Stimulated activated CD8-positive, alpha-beta memory T cell treated with anti-CD3 and anti-CD28 coated beads, Interleukin-2, amount 100 ng/mL, for 48 hours (primary cell): ENCODE measurements at regions not wholly inside any gene's neighbourhood (a gene's known extent, or its start where the extent isn't known, plus 50 kb on each side); places are given as distances from the start of the nearest gene placed in this dataset.

ENCODE experiments used
- DNase-seq, 2 donors: peaks; one replicate each; pipeline ENCODE4 v3.0.0-alpha.2; 2020; ENCODE audit warnings: low read depth in 2 of 2

DNA sequence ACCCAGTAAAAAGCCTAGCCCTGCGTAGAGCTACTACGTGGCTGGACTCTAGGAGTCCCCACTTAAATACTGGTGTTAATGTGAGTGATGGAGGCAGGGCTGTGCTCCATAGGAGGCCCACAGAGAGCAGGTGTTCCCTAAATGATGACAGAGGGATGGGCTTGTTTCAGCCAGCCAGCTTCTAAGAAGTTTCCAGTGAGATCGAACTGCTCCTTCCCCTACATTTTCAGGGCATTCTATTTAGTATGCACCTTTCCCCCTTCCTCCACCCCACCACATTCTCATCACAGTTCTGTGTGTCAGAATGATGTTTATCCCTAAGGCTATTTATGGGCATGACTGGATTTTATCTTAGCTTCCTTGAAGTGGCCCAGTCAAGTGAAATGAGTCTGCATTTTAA lies 213.0 kb downstream of the TRIB2 start:
- no peak for DNase-seq

DNA sequence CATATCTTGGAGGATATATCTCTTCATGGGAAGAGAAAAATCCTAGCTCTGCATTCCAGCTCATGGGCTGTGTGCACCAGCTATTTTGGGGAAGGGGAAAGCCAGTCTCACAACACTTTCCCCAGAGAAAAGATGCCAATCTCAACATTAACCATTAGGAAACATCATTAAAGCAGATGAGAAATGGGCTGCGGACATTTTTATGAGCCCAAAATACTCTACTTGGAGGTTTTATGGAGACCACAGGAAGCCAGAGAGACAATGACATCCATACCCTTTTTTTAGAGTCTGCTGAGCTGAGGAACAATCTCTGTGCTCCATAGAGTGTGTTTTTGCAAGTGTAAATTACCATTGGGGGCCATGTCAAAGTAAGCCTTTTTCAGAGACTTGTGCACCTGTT lies 213.7 kb downstream of the TRIB2 start:
- no peak for DNase-seq

DNA sequence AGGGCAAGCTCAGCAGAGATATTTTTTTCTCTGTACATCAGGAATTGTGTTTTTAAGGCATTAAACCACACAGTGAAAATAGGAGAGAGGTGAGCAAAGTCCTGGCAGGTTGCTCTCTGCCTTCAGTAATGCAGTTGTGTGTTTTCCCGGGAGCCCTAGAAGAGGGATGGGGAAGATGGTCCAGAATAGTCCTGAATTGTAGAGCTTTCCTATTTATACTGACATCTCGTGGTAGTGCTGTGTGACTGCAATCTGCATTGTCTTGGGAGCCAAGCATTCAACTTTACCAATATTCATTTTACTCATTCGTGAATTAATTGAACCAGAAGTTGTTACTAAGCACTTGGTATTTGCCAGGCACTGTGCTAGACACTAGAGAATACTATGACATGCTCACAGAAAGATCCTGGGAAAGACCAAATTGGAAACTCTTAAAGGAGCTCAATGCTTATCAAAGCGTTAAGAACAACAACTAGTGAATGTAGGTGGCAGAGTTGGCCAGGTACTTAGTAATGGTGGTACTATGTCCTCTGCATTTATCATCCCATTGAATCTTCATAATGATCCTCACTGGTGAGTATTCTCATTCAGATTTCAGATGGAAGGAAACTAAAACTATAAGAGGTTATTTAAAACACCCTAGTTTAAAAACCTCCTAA lies 214.6 kb downstream of the TRIB2 start:
- no peak for DNase-seq

DNA sequence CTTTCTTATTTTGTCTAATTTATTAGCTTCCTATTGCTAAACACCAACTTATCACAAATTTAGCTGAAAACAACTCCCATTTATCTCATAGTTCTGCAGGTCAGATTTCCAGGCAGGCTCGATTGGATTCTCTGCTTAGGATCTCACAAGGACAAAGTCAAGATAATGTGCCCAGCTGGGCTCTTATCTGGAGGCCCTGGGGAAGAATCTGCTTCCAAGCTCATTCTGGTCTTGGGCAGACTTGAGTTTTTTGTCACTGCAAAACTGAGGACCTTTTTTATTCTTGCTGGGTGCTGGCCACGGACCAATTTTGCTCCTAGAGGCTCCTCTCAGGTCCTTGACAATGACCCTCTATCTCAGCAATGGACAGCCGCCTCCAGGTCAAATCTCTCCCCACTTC lies 215.5 kb downstream of the TRIB2 start:
- DNase-seq = no peak

DNA sequence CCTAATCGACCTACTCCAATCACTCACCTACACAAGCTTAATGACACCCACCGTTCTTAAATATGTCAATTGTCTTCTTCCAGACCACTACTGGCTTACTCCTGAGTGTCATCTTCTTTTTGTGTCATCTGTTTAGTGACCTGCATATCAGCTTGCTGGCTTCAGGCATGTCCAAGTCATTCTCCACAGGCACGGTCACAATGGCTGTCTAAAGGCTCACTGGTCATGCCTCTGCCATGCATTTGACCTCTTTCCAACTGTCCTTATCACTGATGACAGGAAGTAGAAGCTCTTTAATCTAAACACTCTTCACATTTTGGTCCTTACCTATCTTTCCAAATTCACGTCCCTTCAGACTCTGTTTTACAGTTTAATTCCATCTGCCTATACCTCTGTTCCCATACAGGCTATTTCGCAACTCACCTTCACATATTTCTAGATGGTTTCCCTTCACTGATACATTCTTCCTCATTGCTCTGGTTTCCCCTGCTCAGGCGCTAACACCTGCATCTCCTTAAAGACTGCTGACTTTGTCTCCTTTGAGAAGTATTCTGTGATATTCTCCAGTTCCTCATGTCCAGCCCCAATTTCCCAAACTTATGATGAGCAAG lies 217.5 kb downstream of the TRIB2 start:
- no peak for DNase-seq

DNA sequence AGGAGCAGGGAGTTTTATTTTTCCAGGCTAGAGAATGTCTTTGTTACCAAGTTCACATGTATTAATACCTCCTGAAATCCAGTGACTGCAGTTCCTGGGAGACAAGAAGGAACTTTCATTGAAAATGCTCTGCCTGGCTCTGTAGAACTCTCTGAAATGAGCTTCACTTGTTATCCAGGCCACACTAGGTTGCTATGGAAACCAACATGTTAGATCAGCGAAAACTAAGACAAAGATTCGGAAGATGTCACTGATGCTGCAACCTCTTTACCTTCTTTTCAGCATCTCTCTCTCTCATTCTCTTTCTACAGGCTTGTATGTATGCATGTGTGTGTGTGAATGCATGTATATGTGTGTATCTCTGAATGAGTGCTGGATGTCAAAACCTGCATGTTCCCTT lies 218.5 kb downstream of the TRIB2 start:
- DNase-seq = no peak

DNA sequence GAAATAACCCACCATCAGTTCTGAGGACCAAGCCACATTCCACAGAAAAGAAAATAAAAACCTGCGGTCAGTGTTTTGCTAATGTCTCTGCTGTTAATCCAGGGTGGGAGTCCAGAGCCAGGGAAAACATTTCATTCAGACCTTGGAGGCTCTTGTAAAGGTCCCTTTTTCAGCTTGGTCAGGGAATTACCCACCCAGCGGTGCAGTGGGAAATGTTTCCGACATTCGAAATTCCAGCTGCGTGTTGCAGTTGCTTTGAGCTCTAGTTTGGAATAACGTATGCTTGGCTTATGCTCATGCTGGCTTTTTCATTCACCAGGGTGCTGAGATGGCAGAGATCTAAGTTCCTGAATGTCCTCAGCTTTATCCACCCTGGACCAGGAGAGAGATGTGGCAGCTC lies 219.1 kb downstream of the TRIB2 start:
- no peak for DNase-seq

DNA sequence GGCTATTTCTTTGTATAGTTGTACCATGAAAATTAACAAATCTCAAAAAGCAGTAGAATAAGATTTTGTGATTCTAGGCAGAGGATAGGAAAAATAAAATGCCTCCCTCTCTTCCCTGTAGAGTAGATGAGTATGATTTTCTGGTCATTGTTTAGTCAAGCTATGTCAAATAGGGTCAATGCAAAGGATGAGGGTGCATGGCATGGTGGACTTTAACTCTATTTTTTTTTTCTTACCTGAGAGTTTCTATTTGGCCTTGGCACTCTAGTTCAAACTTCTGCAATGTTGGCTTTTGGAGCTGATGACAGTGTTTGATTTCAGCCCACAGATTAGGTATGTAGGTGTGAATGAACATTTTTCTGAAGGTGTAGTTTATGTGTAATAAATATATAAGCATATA lies 224.5 kb downstream of the TRIB2 start:
- no peak for DNase-seq

DNA sequence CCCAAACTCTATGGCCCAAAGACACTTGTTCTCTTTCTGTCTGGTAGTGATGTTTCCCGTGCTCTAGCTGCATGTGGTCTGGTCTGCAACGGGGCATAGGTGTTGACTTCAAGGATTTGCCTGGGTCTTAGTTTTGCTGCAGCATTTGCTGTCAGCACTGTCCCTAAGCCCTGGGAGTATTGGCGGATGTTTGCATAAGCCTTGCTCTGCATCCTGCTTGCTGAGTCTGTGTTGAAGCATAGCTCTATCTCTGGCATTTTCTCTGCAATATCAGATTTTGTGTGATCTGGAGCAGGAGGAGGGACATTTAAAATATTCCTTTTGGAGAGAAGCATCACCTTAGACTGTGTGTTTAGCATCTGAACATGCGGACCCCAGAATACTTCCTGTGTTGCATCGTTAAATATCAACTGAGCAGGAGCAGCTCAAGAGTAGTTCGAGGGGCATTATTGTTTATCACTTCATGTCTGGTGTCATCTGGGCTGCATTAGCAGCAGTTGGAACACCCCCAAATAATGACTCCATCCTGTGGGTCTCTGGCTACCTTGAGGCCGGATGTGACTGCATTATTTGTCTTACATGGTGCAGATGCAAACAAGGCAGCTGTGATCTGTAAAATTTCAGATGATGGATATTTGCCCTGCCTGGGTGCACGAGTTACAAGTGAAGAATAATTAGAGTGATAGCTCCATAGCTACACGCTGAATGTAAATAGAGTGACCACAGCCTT lies 231.7 kb downstream of the TRIB2 start:
- DNase-seq = no peak

DNA sequence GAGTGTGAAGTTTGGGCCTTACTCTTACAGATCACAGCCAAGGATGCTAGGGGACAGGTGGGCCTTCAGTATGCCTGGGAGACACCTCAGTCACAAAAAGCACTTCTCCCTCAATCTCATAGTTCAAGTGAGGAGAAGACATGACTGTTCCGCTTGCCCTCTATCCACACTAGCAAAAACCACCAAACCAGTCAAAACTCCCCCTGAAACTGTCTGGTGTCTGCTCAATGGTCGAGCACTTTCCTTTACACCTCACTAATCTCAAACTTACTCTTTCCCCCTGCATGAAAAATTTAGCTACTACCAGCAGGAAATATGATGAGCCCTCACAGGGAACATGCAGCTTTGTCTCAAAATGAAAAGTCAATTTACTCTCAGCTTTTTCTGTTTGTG lies 232.2 kb downstream of the TRIB2 start:
- no peak for DNase-seq

DNA sequence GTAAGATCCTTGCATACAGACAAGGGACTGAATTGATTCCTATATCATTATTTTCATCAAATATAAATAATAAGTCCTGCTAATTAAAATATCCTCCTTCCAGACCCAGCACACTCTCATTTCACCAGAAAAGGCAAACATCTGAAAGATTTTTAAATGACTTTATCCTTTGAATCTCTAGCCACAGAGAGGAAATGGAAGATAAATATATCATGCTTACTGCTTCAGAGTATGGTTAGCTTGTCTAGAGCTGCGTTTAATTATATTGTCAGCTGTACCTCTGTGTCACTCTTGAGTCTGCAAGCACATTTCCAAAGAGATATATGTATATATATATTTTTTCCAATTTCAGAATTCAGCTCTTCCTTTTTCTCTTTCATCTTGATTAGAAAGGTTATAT lies 232.7 kb downstream of the TRIB2 start:
- no peak for DNase-seq

DNA sequence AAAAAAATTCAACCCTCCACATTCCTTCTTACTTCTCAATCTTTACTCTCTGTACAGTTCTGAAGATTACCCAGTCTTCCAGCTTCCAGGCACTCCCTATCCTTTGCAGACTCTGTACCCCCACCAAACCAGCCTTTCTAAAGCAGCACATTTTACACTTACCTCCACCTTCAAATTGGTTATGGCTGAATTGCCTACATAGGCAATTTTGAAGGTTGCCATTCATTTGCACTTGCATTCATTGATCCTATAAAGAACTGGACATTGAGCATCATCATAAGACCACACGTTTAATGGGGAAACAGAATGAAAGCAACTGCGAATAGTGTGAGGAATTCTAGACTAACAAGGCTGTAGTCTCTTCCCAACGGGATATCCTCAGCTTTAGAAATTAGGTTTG lies 233.4 kb downstream of the TRIB2 start:
- no peak for DNase-seq

DNA sequence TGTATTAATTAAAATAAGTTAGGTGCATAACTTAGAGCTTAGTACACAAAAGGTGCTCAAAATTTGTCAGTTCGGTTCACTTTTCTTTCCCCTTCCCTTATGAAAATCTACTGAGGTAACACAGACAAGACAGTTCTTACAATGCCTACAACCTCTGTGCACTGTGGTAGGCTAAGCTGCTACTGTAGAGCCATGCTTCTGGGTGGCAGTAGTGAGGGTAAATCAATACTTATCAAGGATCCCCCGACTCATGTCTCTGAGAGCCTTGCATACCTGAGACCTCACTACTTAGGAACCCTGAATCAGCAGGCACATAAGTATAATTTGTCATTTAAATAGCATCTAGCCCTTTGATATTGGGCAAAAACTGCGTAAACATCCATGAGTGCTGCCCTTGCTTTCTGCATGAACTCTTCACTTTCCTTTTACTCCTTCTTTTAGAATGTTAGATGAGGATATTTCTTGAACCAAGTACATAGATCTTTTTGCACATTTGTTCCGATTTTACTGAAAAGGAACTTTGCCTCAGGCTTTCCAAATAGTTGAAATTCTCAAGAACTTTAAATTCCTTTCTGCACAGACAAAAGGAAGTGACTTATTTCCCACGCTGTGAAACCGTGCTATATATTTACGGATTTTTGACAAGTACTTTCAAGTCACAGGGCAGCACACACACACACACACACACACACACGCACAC lies 234.4 kb downstream of the TRIB2 start:
- DNase-seq = no peak

DNA sequence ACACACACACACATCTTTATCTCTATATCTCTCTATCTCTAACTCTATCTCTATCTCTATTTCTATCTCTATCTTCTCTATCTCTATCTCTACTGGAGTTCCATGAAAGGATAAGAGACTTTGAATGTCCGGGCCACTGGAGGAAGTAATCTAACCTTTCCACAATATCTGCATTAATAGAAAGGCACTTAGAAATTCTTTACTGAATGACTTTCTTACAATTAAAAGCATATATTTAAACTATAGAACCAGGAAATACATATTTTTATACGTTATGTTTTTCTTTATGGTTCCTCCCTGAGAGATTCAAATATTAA lies 234.9 kb downstream of the TRIB2 start:
- no peak for DNase-seq

DNA sequence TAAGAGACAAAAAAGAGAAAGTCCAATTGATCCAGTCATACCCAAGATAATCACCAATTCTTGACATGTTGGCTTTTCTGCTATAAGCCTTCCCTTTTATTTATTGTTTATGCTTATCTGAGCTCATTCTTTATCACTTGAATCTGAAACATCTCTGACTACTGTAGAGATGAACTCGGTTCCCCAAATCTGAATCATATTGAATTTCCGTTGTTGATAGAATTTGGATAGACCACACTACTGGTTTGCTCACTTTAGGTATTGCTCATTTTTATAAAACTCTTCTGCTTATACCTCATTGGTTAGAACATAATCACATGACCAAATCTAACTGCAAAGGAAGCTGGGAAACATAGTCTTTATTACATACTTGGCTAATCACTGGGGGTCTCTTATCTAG lies 236.9 kb downstream of the TRIB2 start:
- DNase-seq = no peak

DNA sequence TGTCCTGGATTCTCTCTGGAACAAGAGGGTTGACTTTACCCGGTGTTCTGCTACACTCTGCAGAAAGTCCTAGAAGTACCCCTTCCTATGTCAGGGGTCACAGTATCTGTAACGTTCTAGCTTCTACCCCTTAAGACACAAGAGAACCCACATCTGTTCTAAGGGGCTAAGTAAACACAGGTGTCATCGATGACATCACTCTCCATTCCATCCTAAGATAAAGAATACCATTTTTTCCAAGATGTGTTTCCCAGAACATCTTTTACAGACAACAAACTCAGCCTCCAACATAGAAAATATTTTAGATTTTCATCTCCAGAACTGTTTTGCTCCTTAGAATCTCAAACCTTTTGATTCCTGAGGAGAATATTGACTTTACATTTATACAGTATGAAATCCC lies 239.1 kb downstream of the TRIB2 start:
- no peak for DNase-seq

DNA sequence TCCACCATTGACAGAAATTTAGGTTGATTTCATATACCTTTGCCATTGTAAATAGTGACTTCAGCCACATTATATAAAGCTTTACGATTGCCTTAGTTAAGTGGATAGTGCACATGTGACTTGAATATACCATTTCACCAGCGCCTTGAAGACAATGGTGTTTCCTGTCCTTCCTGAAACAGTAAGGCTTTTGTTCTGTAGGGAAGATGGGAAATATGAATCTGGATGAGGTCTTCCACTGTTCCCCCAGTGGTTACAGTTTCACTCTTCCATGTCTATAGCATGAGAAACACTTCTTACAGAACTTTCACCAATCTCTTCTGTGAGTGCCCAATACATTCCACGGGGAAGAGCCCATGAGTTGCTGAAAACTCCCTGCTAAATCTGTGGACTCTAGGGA lies 240.5 kb downstream of the TRIB2 start:
- DNase-seq = no peak

DNA sequence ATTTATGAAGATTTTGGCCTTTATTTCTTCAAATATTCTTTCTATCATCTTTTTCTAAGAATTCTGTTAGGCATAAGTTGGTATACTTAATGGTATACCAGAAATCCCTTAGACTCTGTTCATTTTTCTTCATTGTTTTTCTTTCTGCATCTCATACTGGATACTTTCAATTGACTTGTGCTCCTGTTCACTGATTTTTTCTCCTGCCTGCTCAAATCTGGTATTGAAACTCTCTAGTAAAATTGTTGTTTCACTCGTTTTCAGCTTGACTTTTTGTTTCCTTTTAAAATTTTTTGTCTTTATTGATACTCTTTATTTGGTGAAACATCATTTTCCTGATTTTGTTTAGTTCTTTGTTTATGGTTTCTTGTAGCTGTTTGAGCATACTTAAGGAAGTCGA lies 243.2 kb downstream of the TRIB2 start:
- no peak for DNase-seq

DNA sequence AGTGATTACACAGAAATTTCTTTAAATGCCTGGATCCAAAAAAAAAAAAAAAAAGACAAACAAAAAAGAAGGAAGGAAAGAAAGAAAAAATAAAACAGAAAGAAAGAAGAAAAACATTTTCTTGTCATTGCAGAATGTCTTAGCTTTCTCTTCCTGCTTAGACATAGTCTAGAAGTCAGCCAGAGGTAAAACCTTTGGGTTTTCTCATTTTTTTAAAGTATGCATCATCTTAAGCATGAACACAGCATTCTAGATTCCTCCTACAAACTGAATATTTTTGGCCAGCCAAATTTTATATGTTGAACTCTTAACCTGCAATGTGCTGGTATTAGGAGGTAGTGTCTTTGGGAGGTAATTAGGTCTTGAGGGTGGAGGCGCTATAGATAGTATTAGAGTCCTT lies 243.9 kb downstream of the TRIB2 start:
- DNase-seq = no peak

DNA sequence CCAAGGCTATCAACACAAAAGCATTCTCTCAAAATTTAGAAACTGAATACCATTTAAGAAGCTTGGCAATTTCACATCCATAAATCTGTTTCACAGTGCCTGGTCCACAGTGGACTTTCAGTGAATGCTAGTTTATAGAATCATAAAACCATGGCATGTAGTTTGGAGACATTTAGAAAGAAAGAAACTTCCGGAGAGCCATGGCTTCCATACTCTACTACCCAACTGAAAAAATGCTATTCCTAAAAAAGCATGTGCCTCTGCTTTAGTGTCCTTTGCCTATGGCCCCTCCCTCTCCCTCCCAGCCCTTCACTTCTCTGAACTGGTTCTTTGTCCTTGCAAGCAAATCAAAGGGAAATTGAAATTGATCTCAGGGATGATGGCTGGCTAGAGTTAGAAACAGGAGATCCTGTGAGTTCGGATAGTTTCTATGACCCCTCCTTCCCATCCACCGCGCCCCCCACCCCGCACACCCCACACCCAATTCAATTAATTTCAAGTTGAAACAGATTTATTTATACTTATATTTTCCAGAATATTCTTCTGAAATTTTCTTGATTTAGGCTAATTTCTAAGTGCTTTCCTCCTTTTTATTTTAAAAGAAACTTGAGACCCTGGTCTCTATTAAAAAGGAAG lies 248.3 kb downstream of the TRIB2 start:
- no peak for DNase-seq

DNA sequence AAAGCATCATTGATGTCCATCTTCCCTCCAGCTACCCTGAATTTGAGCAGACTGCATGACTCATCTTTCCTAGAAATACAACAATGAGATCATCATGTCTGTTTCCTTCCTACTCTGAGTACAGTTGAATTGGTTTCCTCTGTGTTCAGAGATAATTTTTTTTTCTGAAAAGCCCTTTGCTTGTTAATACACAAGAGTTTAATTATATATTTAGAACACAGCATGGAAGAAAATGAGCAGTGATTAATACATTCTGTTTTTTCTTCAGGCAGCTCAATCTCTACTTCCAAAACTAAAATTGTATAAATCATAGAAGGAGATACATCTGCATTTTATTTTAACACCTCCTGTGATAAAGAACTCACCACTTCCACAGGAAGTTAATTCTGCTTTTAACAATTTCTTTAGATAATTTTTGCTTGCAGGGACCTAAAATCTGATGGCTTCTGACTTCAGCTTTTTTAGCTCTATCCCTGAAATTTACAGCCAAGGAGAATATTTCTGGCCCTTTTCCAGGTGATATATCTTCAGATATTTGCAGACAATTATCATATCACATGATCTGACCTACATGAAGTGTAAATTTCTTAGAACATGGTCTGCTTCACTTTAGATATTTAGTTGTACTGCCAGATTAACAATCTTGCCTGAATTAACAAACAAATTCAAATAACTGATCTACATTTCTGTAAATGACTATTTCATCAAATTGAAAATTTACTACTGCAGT lies 249.0 kb downstream of the TRIB2 start:
- DNase-seq = no peak

DNA sequence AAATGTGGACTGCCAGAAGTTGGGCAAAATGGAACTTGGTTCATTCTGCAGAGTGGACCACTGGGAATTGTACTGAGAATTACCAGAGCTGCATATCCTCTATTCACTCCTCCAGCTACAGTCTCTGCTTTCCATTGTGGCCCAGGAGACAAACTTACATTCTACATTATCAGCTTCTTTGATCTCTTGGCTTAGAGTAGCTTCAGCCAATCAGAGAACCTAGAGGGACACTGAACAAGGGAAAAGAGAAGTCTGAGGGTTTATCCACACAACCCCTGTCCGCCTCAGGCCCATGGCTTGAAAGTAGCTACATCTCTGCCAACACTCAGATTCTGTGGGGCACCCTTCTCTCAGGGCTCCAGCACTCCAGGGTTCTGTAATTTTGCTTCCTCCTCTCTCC lies 251.1 kb downstream of the TRIB2 start:
- no peak for DNase-seq
